Thymus (tissue), 11 donors: ENCODE measurements at regions not wholly inside any gene's neighbourhood (a gene's known extent, or its start where the extent isn't known, plus 50 kb on each side); places are given as distances from the start of the nearest gene placed in this dataset.
"Not testable (repeated sequence)": the region's sequence is repeated elsewhere in the genome, so short reads cannot be mapped to it uniquely, and the experiment has no call there.

ENCODE experiments used
- DNase-seq, 9 donors: peaks; one replicate each; pipeline ENCODE4 v3.0.0-alpha.2; 2013; ENCODE audit warnings: low spot score in 9 of 9, low read depth in 6 of 9, missing footprints in 1 of 9
- H3K27ac ChIP-seq, 2 donors: one replicate each; pipeline ENCODE4 v1.5.1; 2013; ENCODE audit warnings: control low read depth in 1 of 2, low read depth in 1 of 2, low read length in 1 of 2, mild to moderate bottlenecking in 1 of 2, moderate library complexity in 1 of 2
- H3K27me3 ChIP-seq, 2 donors: one replicate each; pipeline ENCODE4 v1.5.1; 2013; ENCODE audit warnings: low read length in 1 of 2; ENCODE audit not compliant: control insufficient read depth in 2 of 2, insufficient read depth in 1 of 2
- H3K36me3 ChIP-seq, 2 donors: one replicate each; pipeline ENCODE4 v1.5.1; 2013; ENCODE audit warnings: low read length in 1 of 2, mild to moderate bottlenecking in 1 of 2, moderate library complexity in 1 of 2; ENCODE audit not compliant: control insufficient read depth in 2 of 2, insufficient read depth in 2 of 2
- H3K4me1 ChIP-seq, 2 donors: one replicate each; pipeline ENCODE4 v1.5.1; 2013; ENCODE audit warnings: low read length in 2 of 2; ENCODE audit not compliant: control insufficient read depth in 2 of 2, insufficient read depth in 2 of 2
- H3K4me3 ChIP-seq, 2 donors: one replicate each; pipeline ENCODE4 v1.5.1; 2013; ENCODE audit warnings: low read length in 2 of 2, control low read depth in 1 of 2, mild to moderate bottlenecking in 1 of 2
- H3K9me3 ChIP-seq, 2 donors: one replicate each; pipeline ENCODE4 v1.5.1; 2013; ENCODE audit warnings: low read length in 1 of 2, mild to moderate bottlenecking in 1 of 2; ENCODE audit not compliant: control insufficient read depth in 2 of 2, insufficient read depth in 1 of 2
- WGBS: extraction: QIAGEN DNeasy Blood & Tissue Kit; methylation state at CpG from one replicate; pipeline ENCODE4 v1.1.7; 2013; 5-methylcytosine and 5-hydroxymethylcytosine counted together
- donor health status: healthy.

- Histone ChIP-seq H3K4me1 (peaks cover 17 to 44% of the 10 kb centered on the region in 2 donors), H3K9me3 (no peaks in the 10 kb centered on the region), H3K36me3 (no peaks in the 10 kb centered on the region), H3K27me3 (no peaks in the 10 kb centered on the region), H3K4me3 (no peak overlapping the region), H3K27ac (no peak overlapping the region)
- peak in 1 of 9 donors; percentile 24 for DNase-seq
- WGBS = 78% methylated on average over 3 of the region's 3 CpGs
These were observed 79.9 kb upstream of the VPREB1 start for GRCh38 chr22:22164541-22165272.

- WGBS = 85% methylated on average over 9 of the region's 9 CpGs
- Histone ChIP-seq H3K27me3 (no peaks in the 10 kb centered on the region), H3K4me1 (peaks cover 6 to 35% of the 10 kb centered on the region in 2 donors), H3K4me3 (no peak overlapping the region), H3K36me3 (no peaks in the 10 kb centered on the region), H3K27ac (no peak overlapping the region), H3K9me3 (no peaks in the 10 kb centered on the region)
- peak in 1 of 9 donors; percentile 35 for DNase-seq
These were observed 82.4 kb upstream of the VPREB1 start for GRCh38 chr22:22161924-22162851.

- 68% methylated on average over 2 of the region's 2 CpGs for WGBS
- H3K27ac ChIP-seq, H3K4me3 ChIP-seq, H3K27me3 ChIP-seq, DNase-seq, H3K36me3 ChIP-seq, H3K9me3 ChIP-seq: not testable (repeated sequence)
- peaks cover 3 to 25% of the 10 kb centered on the region in 2 donors for H3K4me1 ChIP-seq
These were observed 83.8 kb upstream of the VPREB1 start for GRCh38 chr22:22160768-22161167.

- WGBS = 79% methylated on average over 1 of the region's 1 CpG
- Histone ChIP-seq H3K36me3 (no peaks in the 10 kb centered on the region), H3K9me3 (no peaks in the 10 kb centered on the region), H3K27me3 (no peaks in the 10 kb centered on the region), H3K4me1 (peaks cover 3 to 12% of the 10 kb centered on the region in 2 donors), H3K27ac (no peak overlapping the region), H3K4me3 (no peak overlapping the region)
- DNase-seq = no peak
These were observed 85.2 kb upstream of the VPREB1 start for GRCh38 chr22:22159384-22159783.

GRCh38 chr22:22158965-22159364 is 85.6 kb upstream of the VPREB1 start:
- no peaks in the 10 kb centered on the region for H3K36me3 ChIP-seq
- no peaks in the 10 kb centered on the region for H3K9me3 ChIP-seq
- WGBS = 57% methylated on average over 3 of the region's 3 CpGs
- no peaks in the 10 kb centered on the region for H3K27me3 ChIP-seq
- no peak overlapping the region for H3K27ac ChIP-seq
- H3K4me1 ChIP-seq = peaks cover 3 to 11% of the 10 kb centered on the region in 2 donors
- DNase-seq = no peak
- no peak overlapping the region for H3K4me3 ChIP-seq

- no peak for DNase-seq
- no peak overlapping the region for H3K27ac ChIP-seq
These were observed 86.3 kb upstream of the VPREB1 start for GRCh38 chr22:22158207-22158816.

GRCh38 chr22:22157348-22157725 is 87.2 kb upstream of the VPREB1 start:
- DNase-seq = no peak
- Histone ChIP-seq H3K36me3 (no peaks in the 10 kb centered on the region), H3K4me1 (peaks cover 3 to 11% of the 10 kb centered on the region in 2 donors), H3K27ac (no peak overlapping the region), H3K9me3 (no peaks in the 10 kb centered on the region), H3K27me3 (peaks cover 0 to 2% of the 10 kb centered on the region in 2 donors), H3K4me3 (no peak overlapping the region)
- WGBS = 97% methylated on average over 2 of the region's 2 CpGs

More at GRCh38 chr22:22158207-22158816, 86.3 kb upstream of the VPREB1 start:
- Histone ChIP-seq H3K27me3 (no peaks in the 10 kb centered on the region), H3K4me3 (no peak overlapping the region), H3K9me3 (no peaks in the 10 kb centered on the region), H3K4me1 (peaks cover 3 to 11% of the 10 kb centered on the region in 2 donors), H3K36me3 (no peaks in the 10 kb centered on the region)
- 96% methylated on average over 4 of the region's 4 CpGs for WGBS

- peak; percentile 36 to 89 (median 70) for DNase-seq
- peaks cover 0 to 2% of the 10 kb centered on the region in 2 donors for H3K27me3 ChIP-seq
- 48% methylated on average over 9 of the region's 9 CpGs for WGBS
- peaks cover 3 to 7% of the 10 kb centered on the region in 2 donors for H3K4me1 ChIP-seq
- no peaks in the 10 kb centered on the region for H3K9me3 ChIP-seq
- H3K4me3 ChIP-seq = no peak overlapping the region
- H3K27ac ChIP-seq = no peak overlapping the region
- H3K36me3 ChIP-seq = no peaks in the 10 kb centered on the region
These were observed 87.8 kb upstream of the VPREB1 start for GRCh38 chr22:22156716-22157347.
